ENCODE measurements at regions not wholly inside any gene's neighbourhood (a gene's known extent, or its start where the extent isn't known, plus 50 kb on each side); places are given as distances from the start of the nearest gene placed in this dataset.

DNA sequence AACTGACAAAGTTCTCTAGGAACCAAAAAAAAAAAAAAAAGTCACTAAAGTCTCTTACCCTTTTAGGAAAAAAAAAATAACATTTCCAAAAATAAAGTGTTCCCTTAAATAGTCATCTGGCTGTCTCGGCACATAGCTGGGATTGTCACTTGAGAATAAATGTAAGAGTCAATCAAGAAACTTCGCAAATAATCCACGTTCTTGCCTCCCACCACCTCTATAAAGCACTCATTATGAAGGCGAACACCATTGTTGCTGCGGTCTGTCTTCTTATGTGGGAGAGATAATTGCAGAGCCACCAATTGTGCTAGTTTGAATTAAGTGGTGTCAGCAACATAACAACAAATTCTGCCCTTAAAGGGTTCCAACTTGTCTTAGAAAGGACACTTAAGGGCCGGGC, 163.7 kb downstream of the FBXO15 start:
- no peak for TF ChIP-seq CTCF (IDR thresholded peaks at IDR 0.05; ENCODE audit: low read depth, low read length)

GRCh38 chr18:73983496-73983895, 164.1 kb downstream of the FBXO15 start:
- no peak overlapping the region for H3K4me3 ChIP-seq (ENCODE audit: low read depth, low read length)
- no peak for TF ChIP-seq CTCF (IDR thresholded peaks at IDR 0.05; ENCODE audit: low read depth, low read length)

More for the DNA sequence above, 163.7 kb downstream of the FBXO15 start:
- H3K4me3 ChIP-seq (ENCODE audit: low read depth, low read length) = no peak overlapping the region

GRCh38 chr18:73981796-73982195, 165.8 kb downstream of the FBXO15 start:
- TF ChIP-seq CTCF (IDR thresholded peaks at IDR 0.05; ENCODE audit: low read depth, low read length) = no peak
- no peak overlapping the region for H3K4me3 ChIP-seq (ENCODE audit: low read depth, low read length)

DNA sequence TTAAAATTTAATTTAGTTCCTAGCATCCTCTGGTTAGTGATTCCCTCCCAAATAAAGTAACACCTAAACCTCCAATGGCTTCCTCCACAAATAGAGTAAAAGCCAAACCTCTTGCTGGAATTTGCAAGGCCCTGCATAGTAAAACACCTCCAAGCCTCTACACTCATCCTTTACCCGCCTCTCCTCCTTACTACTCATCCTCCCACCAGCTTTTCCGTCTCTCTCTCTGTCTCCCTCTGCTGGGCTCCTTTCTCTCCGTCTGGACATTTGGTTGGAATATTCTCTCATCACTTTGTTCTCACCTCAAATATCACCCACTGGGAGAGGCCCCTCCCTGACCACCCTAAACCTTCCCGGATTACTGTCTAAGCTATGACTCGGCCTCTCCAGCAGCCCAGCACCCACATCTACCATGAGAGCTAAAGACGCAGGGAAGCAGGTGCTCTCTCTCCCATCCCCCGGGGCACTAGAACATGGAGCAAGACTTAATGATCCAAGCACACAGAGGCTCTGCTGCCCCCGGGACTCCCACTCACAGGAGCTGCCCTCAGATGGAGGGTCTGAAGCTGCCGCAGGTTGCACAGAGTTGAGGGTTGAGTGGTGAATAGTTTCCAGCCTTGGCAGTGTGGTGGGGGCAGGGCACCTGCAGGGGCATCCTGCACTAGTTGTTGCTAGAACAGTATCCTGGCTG, 167.2 kb downstream of the FBXO15 start:
- TF ChIP-seq CTCF (IDR thresholded peaks at IDR 0.05; ENCODE audit: low read depth, low read length) = peak; percentile 53
- no peak overlapping the region for H3K4me3 ChIP-seq (ENCODE audit: low read depth, low read length)

GRCh38 chr18:73979742-73980141, 167.9 kb downstream of the FBXO15 start:
- no peak for TF ChIP-seq CTCF (IDR thresholded peaks at IDR 0.05; ENCODE audit: low read depth, low read length)
- H3K4me3 ChIP-seq (ENCODE audit: low read depth, low read length) = no peak overlapping the region

DNA sequence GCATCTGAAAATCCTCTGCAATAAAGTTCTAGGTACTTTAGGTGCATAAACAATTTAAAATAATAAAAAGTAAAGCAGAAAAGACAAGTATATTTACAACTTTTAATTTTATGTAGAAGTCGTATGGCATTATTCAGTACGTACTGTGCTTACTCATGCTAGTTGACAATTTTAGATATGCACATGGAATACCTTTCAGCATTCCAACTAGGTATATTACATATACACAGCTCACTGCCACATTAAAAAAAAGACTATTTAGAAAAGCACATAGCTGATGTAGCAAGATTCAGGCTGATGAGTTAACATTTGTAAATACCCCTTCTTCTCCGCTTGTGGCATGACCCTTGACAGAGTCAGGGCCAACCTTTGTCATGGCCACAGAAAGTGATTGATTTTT, 171.2 kb downstream of the FBXO15 start:
- no peak for TF ChIP-seq CTCF (IDR thresholded peaks at IDR 0.05; ENCODE audit: low read depth, low read length)
- no peak overlapping the region for H3K4me3 ChIP-seq (ENCODE audit: low read depth, low read length)

- TF ChIP-seq CTCF (IDR thresholded peaks at IDR 0.05; ENCODE audit: low read depth, low read length) = no peak
- H3K4me3 ChIP-seq (ENCODE audit: low read depth, low read length) = no peak overlapping the region
Observed at GRCh38 chr18:73975266-73975665, 172.4 kb downstream of the FBXO15 start.

All from WI38 (cell line).